Neuronal stem cell (in vitro differentiated cells): ENCODE measurements at regions not wholly inside any gene's neighbourhood (a gene's known extent, or its start where the extent isn't known, plus 50 kb on each side); places are given as distances from the start of the nearest gene placed in this dataset.
"Not testable (repeated sequence)": the region's sequence is repeated elsewhere in the genome, so short reads cannot be mapped to it uniquely, and the experiment has no call there.

Experiments
- DNase-seq: peaks from one replicate; pipeline ENCODE4 v3.0.0-alpha.2; 2013; ENCODE audit warnings: low spot score
- H2AFZ ChIP-seq: one replicate; pipeline ENCODE4 v1.6.1; 2013; ENCODE audit warnings: mild to moderate bottlenecking, low read length, inconsistent platforms
- H2AK5ac ChIP-seq: 2 replicates; pipeline ENCODE4 v1.6.1; 2013; ENCODE audit warnings: low read depth, mild to moderate bottlenecking, inconsistent platforms, low read length, moderate library complexity, mixed read lengths
- H2BK120ac ChIP-seq: 2 replicates; pipeline ENCODE4 v1.6.1; 2013; ENCODE audit warnings: low read depth, mild to moderate bottlenecking, inconsistent platforms, low read length, moderate library complexity, mixed read lengths
- H2BK12ac ChIP-seq: one replicate; pipeline ENCODE4 v1.6.1; 2013; ENCODE audit warnings: low read length, inconsistent platforms
- H2BK15ac ChIP-seq: 2 replicates; pipeline ENCODE4 v1.6.1; 2013; ENCODE audit warnings: mild to moderate bottlenecking, low read length, inconsistent platforms, mixed read lengths
- H2BK5ac ChIP-seq: one replicate; pipeline ENCODE4 v1.6.1; 2013; ENCODE audit warnings: inconsistent platforms, mild to moderate bottlenecking, low read length, moderate library complexity
- H3K14ac ChIP-seq: one replicate; pipeline ENCODE4 v1.6.1; 2013; ENCODE audit warnings: low read length, inconsistent platforms
- H3K18ac ChIP-seq: 2 replicates; pipeline ENCODE4 v1.6.1; 2013; ENCODE audit warnings: low read length, inconsistent platforms
- H3K23ac ChIP-seq: 2 replicates; pipeline ENCODE4 v1.6.1; 2013; ENCODE audit warnings: low read depth, mild to moderate bottlenecking, mixed read lengths, low read length, inconsistent platforms; ENCODE audit not compliant: poor library complexity
- H3K27ac ChIP-seq: replicated peaks from 3 replicates; pipeline ENCODE4 v1.5.1; 2013; ENCODE audit warnings: low read length, inconsistent platforms
- H3K27me3 ChIP-seq, 3 experiments: 2 replicates each; pipeline ENCODE4 v1.6.1; 2013; ENCODE audit warnings: low read length in 3 of 3, mild to moderate bottlenecking in 2 of 3, inconsistent platforms in 1 of 3, low read depth in 1 of 3, mixed read lengths in 1 of 3, moderate library complexity in 1 of 3; ENCODE audit not compliant: control insufficient read depth in 3 of 3, insufficient read depth in 3 of 3
- H3K36me3 ChIP-seq, 2 donors: replicated peaks in 1 of 2; 2 replicates each; pipeline ENCODE4 v1.6.1; 2013; ENCODE audit warnings: low read length in 2 of 2; ENCODE audit not compliant: control insufficient read depth in 2 of 2, insufficient read depth in 2 of 2
- H3K4ac ChIP-seq: 2 replicates; pipeline ENCODE4 v1.6.1; 2013; ENCODE audit warnings: inconsistent platforms, mild to moderate bottlenecking, low read length, moderate library complexity
- H3K4me1 ChIP-seq, 2 donors: 1 replicate in 1 of 2; 2 replicates in 1 of 2; pipeline ENCODE4 v1.6.1; 2013; ENCODE audit warnings: low read length in 2 of 2, low read depth in 1 of 2; ENCODE audit not compliant: control insufficient read depth in 2 of 2, insufficient read depth in 1 of 2
- H3K4me2 ChIP-seq: one replicate; pipeline ENCODE4 v1.6.1; 2013; ENCODE audit warnings: mild to moderate bottlenecking, low read length, inconsistent platforms; ENCODE audit not compliant: insufficient read depth, poor library complexity, severe bottlenecking
- H3K4me3 ChIP-seq, 2 donors: 2 replicates each; pipeline ENCODE4 v1.5.1; 2013; ENCODE audit warnings: low read length in 2 of 2, mild to moderate bottlenecking in 2 of 2, inconsistent platforms in 1 of 2, moderate library complexity in 1 of 2
- H3K79me1 ChIP-seq: one replicate; pipeline ENCODE4 v1.6.1; 2013; ENCODE audit warnings: low read depth, mild to moderate bottlenecking, inconsistent platforms, low read length, moderate library complexity
- H3K9ac ChIP-seq: one replicate; pipeline ENCODE4 v1.6.1; 2013; ENCODE audit warnings: mild to moderate bottlenecking, low read depth, low read length, inconsistent platforms; ENCODE audit not compliant: poor library complexity
- H3K9me3 ChIP-seq, 2 donors: replicated peaks in 1 of 2; 2 replicates each; pipeline versions ENCODE3 to v1.6.1; 2013; ENCODE audit warnings: low read length in 2 of 2, mild to moderate bottlenecking in 2 of 2, inconsistent platforms in 1 of 2, low read depth in 1 of 2, mixed read lengths in 1 of 2, moderate library complexity in 1 of 2; ENCODE audit not compliant: control insufficient read depth in 2 of 2, insufficient read depth in 1 of 2
- H4K8ac ChIP-seq: one replicate; pipeline ENCODE4 v1.6.1; 2013; ENCODE audit warnings: low read depth, mild to moderate bottlenecking, inconsistent platforms, low read length, moderate library complexity
- H4K91ac ChIP-seq: one replicate; pipeline ENCODE4 v1.6.1; 2013; ENCODE audit warnings: low read length, low read depth, mild to moderate bottlenecking, inconsistent platforms; ENCODE audit not compliant: poor library complexity
- WGBS, 2 donors: extraction: QIAGEN DNeasy Blood & Tissue Kit; methylation state at CpG; one replicate each; pipeline ENCODE4 v1.1.7; 2013; ENCODE audit warnings: missing lambda C conversion rate in 2 of 2, mixed read lengths in 1 of 2; ENCODE audit not compliant: insufficient read length in 2 of 2, insufficient replicate concordance in 1 of 2; ENCODE audit errors: extremely low coverage in 2 of 2; 5-methylcytosine and 5-hydroxymethylcytosine counted together

GRCh38 chr14:106287506-106287905 is 761.1 kb downstream of the TMEM121 start:
- no peak overlapping the region for H2BK15ac ChIP-seq
- peaks cover 0 to 26% of the 10 kb centered on the region in 2 donors for H3K9me3 ChIP-seq
- H2AFZ ChIP-seq = no peak overlapping the region
- no peak for DNase-seq
- H3K27ac ChIP-seq = no peak overlapping the region
- H2BK5ac ChIP-seq = no peak overlapping the region
- no peak overlapping the region for H3K4me3 ChIP-seq
- no peak overlapping the region for H3K4me2 ChIP-seq
- no peak overlapping the region for H3K23ac ChIP-seq
- H3K18ac ChIP-seq = no peak overlapping the region
- H3K79me1 ChIP-seq = no peaks in the 10 kb centered on the region
- H4K91ac ChIP-seq = no peak overlapping the region
- no peaks in the 10 kb centered on the region for H3K36me3 ChIP-seq
- H3K14ac ChIP-seq = no peak overlapping the region
- no peak overlapping the region for H2AK5ac ChIP-seq
- H3K27me3 ChIP-seq = peaks cover 0 to 11% (median 0%) of the 10 kb centered on the region in 3 experiments
- H4K8ac ChIP-seq = no peak overlapping the region
- H3K9ac ChIP-seq = no peak overlapping the region
- no peak overlapping the region for H3K4ac ChIP-seq
- no CpG with 5 or more reads among the region's 29 CpGs for WGBS, 2 donors
- no peak overlapping the region for H2BK120ac ChIP-seq
- no peak overlapping the region for H2BK12ac ChIP-seq
- H3K4me1 ChIP-seq = no peaks in the 10 kb centered on the region

GRCh38 chr14:106291626-106292025 is 765.2 kb downstream of the TMEM121 start:
- H4K8ac ChIP-seq = no peak overlapping the region
- H4K91ac ChIP-seq = no peak overlapping the region
- peaks cover 0 to 29% of the 10 kb centered on the region in 2 donors for H3K9me3 ChIP-seq

GRCh38 chr14:106294324-106294723 is 767.9 kb downstream of the TMEM121 start:
- Histone ChIP-seq H2AFZ (no peak overlapping the region), H3K9ac (no peak overlapping the region), H3K79me1 (no peaks in the 10 kb centered on the region), H2BK15ac (no peak overlapping the region), H3K36me3 (no peaks in the 10 kb centered on the region), H3K4me2 (no peak overlapping the region), H3K27ac (no peak overlapping the region), H3K9me3 (peaks cover 0 to 17% of the 10 kb centered on the region in 2 donors), H3K4me1 (no peaks in the 10 kb centered on the region), H3K4me3 (no peak overlapping the region), H2BK5ac (no peak overlapping the region), H3K4ac (no peak overlapping the region), H2BK12ac (no peak overlapping the region), H3K18ac (no peak overlapping the region), H3K23ac (no peak overlapping the region), H4K8ac (no peak overlapping the region), H4K91ac (no peak overlapping the region), H2AK5ac (no peak overlapping the region), H3K14ac (no peak overlapping the region), H2BK120ac (no peak overlapping the region), H3K27me3 (peaks cover 0 to 7% (median 0%) of the 10 kb centered on the region in 3 experiments)
- no peak for DNase-seq
- WGBS, 2 donors = no CpG with 5 or more reads among the region's 1 CpG

More at GRCh38 chr14:106291626-106292025, 765.2 kb downstream of the TMEM121 start:
- H3K36me3 ChIP-seq = no peaks in the 10 kb centered on the region
- H3K79me1 ChIP-seq = no peaks in the 10 kb centered on the region
- no peak overlapping the region for H3K4me2 ChIP-seq
- no peak overlapping the region for H3K23ac ChIP-seq
- H3K4me3 ChIP-seq = no peak overlapping the region
- no peak for DNase-seq
- H3K9ac ChIP-seq = no peak overlapping the region
- H2BK12ac ChIP-seq = no peak overlapping the region
- peaks cover 0 to 11% (median 0%) of the 10 kb centered on the region in 3 experiments for H3K27me3 ChIP-seq
- H2AFZ ChIP-seq = no peak overlapping the region
- H2BK5ac ChIP-seq = no peak overlapping the region
- no peaks in the 10 kb centered on the region for H3K4me1 ChIP-seq
- no peak overlapping the region for H3K4ac ChIP-seq
- no peak overlapping the region for H3K27ac ChIP-seq
- H2BK15ac ChIP-seq = no peak overlapping the region
- no CpG with 5 or more reads among the region's 2 CpGs for WGBS, 2 donors
- no peak overlapping the region for H3K18ac ChIP-seq
- H2BK120ac ChIP-seq = no peak overlapping the region
- no peak overlapping the region for H2AK5ac ChIP-seq
- H3K14ac ChIP-seq = no peak overlapping the region

- not testable (repeated sequence) for H3K27me3 ChIP-seq, H3K18ac ChIP-seq, H4K91ac ChIP-seq, H3K4me2 ChIP-seq, H3K4me3 ChIP-seq, DNase-seq, H2BK120ac ChIP-seq, H3K36me3 ChIP-seq, H3K9ac ChIP-seq, H2BK12ac ChIP-seq, H2AFZ ChIP-seq, H3K79me1 ChIP-seq, H2AK5ac ChIP-seq, H3K14ac ChIP-seq, H3K23ac ChIP-seq, H3K4me1 ChIP-seq, H4K8ac ChIP-seq, H2BK15ac ChIP-seq, H2BK5ac ChIP-seq, H3K4ac ChIP-seq, H3K27ac ChIP-seq
- H3K9me3 ChIP-seq = peaks cover 0 to 12% of the 10 kb centered on the region in 2 donors
- no CpG with 5 or more reads among the region's 2 CpGs for WGBS, 2 donors
Measured at GRCh38 chr14:106300951-106301510, 774.6 kb downstream of the TMEM121 start.
